ENCODE measurements at regions not wholly inside any gene's neighbourhood (a gene's known extent, or its start where the extent isn't known, plus 50 kb on each side); places are given as distances from the start of the nearest gene placed in this dataset.
"Not testable (repeated sequence)": the region's sequence is repeated elsewhere in the genome, so short reads cannot be mapped to it uniquely, and the experiment has no call there.

GRCh38 chr15:96180087-96180748 is 150.3 kb upstream of the NR2F2 start:
- no peak for DNase-seq

DNA sequence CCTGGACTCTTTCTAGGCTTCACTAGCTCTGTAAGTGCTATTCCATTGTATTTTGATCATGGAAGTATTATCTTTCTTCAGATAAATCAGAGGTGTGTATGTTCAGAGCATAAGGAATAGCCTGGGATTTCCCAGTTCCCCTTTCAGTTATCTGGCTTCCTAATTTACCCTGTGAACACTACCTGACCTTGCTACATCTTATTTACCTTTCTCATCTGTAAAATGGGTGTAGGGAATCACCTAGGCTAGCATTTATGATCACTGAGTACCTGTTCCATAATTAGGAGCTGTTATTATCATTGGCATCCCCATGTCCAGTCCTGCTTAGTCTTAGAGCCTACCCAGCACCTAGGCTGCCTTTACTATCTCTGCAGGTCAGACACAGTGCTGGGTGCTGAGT is 149.3 kb upstream of the NR2F2 start:
- DNase-seq, result no peak

- no peak for DNase-seq
These were observed 148.6 kb upstream of the NR2F2 start for GRCh38 chr15:96181873-96182301.

DNA sequence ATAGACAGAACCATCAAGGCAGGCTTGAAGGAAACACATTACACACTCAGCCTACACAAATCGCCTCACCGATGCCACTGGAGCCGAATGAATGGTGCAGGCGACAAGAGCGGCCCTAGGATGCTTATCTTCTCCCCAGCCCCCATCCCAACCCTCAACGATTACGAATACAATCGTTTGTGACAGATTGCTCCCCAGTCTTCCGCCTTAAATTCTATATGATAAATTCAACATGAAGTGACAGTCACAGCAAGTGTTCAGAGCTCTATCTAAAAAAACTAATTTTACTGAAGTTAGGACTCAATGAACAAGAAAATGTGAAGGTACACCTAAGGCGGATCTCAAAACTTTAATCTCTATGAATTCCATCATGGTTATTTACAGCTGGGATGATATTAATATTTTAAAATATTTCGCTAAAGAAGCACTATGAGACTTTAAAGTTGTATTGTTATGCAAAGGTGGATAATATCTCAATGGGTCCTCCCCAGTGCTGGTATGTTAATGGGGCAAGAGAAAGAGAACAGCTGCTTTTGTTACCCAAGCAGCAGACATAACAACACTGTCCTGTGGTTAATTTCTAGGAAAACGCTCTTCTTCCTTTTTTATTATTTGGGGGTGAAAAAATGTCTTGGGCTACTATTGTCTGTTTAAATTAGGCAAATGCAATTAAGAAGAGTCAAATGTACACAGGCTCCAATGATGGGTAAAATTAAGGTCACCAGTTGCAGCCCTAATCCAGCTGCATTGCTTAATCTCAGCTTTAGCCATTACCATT is 147.6 kb upstream of the NR2F2 start:
- DNase-seq, result no peak

GRCh38 chr15:96183514-96183850 is 147.0 kb upstream of the NR2F2 start:
- no peak for DNase-seq

GRCh38 chr15:96183867-96184266 is 146.6 kb upstream of the NR2F2 start:
- no peak for DNase-seq

DNA sequence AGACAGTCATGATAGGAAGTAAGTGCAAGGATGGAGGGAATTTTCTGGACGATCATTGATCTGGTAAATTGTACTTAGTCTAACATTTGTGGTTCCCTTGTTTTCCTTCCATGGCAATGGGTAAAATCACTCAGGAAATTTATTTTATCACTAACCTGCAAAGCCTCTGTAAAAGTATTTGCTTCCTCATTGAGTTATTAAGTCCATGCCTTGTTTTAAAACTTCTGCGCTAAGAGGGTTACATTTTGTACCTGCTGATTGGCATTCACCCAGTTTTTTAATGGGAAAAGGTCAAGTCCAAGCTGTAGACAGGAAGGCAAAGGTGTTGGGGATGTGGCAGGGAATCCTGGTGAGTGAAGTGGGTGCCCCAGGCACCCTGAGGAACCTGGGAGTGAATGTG is 146.2 kb upstream of the NR2F2 start:
- DNase-seq, result no peak

DNA sequence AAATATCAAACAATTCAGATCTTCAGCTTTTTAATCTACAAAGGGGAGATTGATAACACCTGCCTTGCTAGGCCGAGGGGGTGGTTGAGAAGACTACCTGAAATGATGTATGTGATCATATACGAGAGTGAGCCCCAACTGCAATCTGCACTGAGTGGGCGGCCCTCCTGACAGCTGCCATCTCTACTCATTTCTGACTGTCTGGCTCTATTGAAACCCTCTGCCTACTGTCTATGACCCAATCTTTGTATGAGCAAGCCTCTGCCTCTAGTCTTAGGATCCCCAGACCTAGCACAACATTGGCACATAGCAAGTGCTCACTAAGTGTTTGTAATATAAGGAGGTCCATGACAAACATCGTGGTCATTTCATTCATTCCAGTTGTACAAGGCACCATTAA is 144.4 kb upstream of the NR2F2 start:
- DNase-seq, result no peak

DNA sequence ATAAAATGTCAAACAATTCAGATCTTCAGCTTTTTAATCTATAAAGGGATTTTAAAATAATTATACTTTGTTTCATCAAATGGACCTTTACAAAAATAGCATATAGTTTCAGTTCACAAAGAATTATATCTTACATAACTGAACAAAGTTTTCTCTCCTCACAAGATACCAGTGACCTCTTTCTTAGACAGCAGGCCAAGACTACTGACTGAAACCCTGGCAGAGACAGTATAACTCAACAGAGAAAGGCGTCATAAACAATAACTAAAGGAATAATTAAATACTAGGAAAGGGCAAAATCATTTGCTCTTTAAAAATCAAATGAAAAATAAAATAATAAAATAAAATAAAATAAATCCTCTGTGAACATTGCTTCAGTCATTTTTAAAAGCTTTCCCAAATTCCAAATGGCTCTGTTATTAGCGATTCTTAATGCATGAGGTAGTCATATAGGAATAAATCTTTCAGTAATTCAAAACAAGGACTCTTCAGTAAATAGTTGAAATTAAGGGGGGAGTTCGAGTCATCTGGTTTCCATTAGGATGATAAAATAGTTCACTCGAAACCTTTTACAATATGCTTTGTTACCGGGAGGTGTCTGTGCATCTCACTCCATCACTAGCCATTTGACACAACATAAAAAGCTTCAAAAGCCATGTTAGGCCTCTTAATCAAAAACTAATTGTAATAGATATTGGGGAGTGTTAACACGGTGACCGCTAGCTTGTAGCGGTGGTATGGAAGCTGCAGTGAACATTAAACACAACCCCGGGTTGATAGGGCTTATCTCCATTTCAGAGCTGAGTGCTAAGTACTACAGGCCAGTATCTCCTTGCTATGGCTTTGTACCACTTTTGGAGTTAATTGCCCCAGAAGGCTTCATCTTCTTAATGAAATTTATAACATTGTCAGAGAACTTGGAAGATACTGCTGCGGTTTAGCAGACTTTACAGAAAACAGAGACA is 142.9 kb upstream of the NR2F2 start:
- DNase-seq, result no peak

DNA sequence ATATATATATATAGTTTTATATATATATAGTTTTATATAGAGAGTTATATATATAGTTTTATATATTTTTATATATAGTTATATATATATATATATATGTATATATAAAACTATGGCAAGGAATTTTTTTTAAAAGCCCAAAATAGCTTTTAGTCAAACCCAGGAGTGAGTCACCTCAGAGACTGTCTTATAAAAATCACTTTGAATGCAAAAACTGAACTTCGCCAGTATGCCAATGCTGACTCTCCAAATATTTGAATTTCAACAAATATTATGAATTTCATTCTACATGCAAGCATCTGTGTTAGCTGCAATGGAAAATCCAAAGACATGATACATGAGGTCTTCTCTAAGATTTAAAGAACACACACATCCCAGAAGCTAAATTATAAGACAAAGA is 132.8 kb upstream of the NR2F2 start:
- DNase-seq, result no peak

DNA sequence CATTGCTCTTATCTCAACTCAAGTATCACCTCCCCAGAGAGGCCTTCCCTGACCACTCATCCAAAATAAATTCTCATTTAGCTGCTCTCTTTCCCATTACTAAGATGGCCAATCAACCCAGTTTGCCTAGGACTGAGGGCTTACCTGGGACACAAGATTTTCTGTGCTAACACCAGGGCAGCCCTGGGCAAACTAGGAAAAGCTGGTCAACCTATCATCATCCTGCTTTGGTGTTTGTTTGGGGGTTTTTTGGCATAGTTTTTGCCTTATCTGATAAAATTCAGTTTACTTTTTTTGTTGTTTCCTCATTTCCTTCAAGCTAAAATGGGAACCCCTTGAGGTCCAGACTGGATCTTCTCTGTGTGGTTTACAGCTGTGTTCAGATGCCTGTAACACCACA is 131.4 kb upstream of the NR2F2 start:
- DNase-seq, result no peak

DNA sequence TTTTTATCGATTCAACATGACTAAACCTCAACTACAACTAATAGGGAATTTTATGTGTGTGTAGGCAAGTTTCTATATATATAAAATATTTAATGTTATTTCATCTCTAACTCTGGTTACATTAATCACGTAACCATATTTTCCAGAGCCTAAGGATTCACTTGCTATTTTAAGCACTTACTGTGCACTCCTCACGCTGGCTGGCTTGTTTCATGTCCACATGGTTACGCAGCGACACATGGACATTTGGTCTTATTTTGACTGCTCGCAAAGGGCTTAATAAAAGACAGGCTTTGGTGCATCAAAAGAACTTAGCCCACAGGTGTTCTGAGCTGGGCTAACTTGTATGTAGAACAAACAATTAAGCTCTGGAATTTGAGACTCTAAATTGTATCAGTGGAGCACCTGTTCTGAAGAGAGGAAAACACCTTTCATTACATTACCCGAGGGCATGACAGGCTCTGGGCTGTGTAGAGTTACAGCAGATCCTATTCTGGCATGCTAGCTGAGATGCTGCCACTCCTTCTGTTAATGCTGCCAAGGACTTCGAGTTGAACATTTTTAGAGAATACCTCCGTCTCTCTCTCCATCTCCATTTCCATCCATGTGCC is 130.0 kb upstream of the NR2F2 start:
- DNase-seq, result no peak

DNA sequence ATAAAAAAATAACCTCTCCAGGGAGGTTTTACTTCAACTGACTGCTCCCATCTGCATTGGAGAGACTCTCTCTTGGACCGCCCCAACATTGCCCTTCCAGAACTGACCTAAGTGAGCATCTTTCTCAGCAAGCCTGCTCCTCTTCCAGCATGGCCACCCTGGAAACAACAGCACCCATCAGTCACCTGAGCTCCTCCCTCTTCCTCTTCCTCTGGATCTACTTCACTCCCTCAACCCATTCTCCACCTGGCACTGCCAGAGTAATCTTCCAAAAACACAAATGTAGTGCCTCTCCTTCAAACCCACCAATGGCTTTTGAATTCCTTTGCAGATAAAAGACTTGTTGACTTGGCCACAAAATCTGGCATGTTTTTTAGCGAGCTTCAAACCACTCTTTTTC is 128.8 kb upstream of the NR2F2 start:
- no peak for DNase-seq

DNA sequence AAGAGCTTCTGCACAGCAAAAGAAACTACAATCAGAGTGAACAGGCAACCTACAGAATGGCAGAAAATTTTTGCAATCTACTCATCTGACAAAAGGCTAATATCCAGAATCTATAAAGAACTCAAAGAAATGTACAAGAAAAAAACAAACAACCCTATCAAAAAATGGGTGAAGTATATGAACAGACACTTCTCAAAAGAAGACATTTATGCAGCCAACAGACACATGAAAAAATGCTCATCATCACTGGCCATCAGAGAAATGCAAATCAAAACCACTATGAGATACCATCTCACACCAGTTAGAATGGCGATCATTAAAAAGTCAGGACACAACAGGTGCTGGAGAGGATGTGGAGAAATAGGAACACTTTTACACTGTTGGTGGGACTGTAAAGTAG is 124.9 kb upstream of the NR2F2 start:
- not testable (repeated sequence) for DNase-seq

DNA sequence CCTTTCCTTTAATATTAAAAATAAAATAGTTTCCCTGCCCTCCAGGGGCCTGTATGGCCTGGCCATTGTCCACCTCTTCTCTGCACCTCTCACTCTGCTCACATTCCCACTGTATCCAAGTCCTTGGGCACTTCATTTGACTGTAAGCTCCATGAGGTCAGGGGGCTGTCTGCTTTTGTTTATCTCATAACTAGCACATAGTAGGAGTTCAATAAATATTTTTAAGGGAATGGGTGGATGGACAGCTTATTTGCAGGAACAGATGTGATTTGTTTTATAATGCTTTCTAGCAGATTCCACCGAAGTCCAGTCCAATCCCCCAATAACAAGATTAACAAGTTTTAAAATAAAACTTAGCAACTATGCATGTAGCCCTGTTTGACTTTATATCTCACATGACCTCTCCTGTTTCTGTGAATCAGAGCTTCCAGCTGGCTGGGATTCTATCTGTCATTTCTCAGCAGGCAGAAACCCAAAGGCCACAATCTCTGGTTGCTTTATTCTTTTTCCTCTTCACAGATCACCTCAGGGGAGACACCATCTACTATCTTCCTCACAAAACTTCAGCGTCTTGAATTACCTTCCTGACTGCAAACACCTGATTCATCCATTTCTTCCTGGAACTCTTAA is 123.0 kb upstream of the NR2F2 start:
- DNase-seq, result no peak

DNA sequence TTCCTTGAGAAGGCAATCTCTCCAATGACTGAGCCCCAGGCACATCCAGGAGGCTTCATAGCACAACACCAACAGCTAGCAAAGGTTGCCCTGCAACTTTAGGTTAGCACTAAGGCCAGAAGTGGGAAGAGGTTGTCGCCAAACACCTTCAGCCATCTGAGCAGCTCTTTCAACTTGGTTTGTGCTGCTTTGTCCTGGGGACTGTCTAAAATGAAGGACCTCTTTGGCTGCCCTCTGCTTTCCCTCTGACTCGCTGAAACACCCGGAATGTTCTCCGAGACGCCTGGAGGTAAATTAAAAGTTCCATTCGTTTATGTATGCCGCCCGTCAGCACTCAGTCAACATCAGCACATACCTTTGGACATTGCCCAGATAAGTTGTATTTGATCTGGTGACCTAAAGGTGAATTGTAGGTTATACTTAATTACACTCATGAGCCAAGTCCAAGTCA is 121.2 kb upstream of the NR2F2 start:
- no peak for DNase-seq

- DNase-seq, result no peak
These were observed 117.5 kb upstream of the NR2F2 start for GRCh38 chr15:96213045-96213444.

DNA sequence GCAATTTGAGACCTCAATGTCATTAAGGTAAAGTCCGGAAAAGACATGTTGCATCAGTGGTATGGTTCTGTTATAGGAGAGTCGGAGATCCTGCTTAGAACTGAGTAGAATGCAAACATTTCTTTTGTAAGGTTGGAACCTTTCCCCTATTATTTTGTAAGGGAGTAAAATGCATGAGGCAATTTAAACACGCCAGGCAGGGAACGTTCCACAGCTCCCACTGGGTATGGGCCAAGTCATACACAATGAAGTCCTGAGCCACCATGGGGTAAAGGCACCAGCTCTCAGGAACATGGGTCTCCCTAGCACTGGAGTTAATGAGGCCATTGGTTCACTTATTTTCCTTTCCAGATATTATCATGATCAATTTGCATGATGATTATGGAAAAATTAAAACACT is 116.6 kb upstream of the NR2F2 start:
- DNase-seq, result no peak

DNA sequence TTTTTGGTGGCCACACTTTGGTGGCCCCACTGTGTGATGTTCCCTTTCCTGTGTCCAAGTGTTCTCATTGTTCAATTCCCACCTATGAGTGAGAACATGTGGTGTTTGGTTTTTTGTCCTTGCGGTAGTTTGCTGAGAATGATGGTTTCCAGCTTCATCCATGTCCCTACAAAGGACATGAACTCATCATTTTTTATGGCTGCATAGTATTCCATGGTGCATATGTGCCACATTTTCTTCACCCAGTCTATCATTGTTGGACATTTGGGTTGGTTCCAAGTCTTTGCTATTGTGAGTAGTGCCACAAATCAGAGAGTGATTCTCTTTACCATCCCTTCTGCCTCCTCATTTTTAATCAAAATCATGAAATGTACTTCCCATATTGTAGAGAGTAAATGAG is 114.0 kb upstream of the NR2F2 start:
- not testable (repeated sequence) for DNase-seq

GRCh38 chr15:96217983-96218382 is 112.5 kb upstream of the NR2F2 start:
- no peak for DNase-seq

- DNase-seq, result no peak
These were observed 111.7 kb upstream of the NR2F2 start for GRCh38 chr15:96218623-96219455.

GRCh38 chr15:96219681-96220080 is 110.8 kb upstream of the NR2F2 start:
- DNase-seq, result no peak
